ENCODE measurements at regions not wholly inside any gene's neighbourhood (a gene's known extent, or its start where the extent isn't known, plus 50 kb on each side); places are given as distances from the start of the nearest gene placed in this dataset.
A peak's percentile ranks its signal among the peaks of the same experiment; 100 is the strongest.

DNA sequence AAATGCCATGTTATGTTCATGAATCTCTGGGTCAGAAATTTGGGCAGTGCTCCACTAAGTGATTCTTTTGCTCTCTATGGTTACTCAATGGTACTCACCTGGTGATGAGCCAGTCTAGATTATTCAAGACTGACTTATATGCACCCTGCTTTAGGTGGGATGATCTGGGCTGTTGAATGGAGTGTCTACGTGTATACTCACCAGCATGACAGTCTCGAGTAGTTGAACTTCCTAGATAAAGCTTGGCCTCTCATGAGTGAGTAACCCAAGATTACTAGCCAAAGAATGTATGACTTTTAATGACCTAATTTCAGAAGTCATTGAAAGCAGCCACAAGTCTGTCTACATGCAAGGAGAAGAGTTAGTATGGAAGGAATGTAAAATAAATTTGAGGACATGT lies 77.5 kb upstream of the CADM2 start:
- peaks cover 12% of the 10 kb centered on the region for H3K9me3 ChIP-seq (ENCODE audit: low read depth, low read length)
- H3K4me1 ChIP-seq (ENCODE audit: insufficient read depth, low read length), result no peaks in the 10 kb centered on the region
- H3K27me3 ChIP-seq (ENCODE audit: insufficient read depth, low read length), result no peaks in the 10 kb centered on the region
- peak overlapping the region; percentile 4 for H3K4me3 ChIP-seq (ENCODE audit: low read length)

DNA sequence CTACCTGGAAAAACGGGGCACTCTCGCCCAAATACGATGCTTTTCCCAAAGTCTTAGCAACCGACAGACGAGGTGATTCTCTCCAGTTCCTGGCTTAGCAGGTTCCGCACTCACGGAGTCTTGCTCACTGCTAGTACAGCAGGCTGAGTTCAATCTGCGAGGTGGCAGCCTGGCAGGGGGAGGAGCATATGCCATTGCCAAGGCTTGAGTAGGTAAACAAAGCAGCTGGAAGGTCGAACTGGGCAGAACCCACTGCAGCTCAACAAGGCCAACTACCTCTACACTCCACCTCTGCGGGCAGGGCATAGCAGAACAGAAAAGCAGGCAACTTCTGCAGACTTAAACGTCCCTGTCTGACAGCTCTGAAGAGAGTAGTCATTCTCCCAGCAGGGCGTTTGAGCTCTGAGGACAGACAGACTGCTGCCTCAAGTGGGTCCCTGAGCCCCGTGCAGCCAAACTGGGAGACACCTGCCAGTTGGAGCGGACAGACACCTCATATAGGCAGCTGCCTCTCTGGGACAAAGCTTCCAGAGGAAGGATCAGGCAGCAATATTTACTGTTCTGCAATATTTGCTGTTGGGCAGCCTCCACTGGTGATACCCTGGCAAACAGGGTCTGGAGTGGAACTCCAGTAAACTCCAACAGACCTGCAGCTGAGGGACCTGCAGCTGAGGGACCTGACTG lies 73.4 kb upstream of the CADM2 start:
- Histone ChIP-seq H3K4me3 (ENCODE audit: low read length) (no peak overlapping the region), H3K4me1 (ENCODE audit: insufficient read depth, low read length) (no peaks in the 10 kb centered on the region), H3K9me3 (ENCODE audit: low read depth, low read length) (peaks cover 5% of the 10 kb centered on the region), H3K27me3 (ENCODE audit: insufficient read depth, low read length) (no peaks in the 10 kb centered on the region)

DNA sequence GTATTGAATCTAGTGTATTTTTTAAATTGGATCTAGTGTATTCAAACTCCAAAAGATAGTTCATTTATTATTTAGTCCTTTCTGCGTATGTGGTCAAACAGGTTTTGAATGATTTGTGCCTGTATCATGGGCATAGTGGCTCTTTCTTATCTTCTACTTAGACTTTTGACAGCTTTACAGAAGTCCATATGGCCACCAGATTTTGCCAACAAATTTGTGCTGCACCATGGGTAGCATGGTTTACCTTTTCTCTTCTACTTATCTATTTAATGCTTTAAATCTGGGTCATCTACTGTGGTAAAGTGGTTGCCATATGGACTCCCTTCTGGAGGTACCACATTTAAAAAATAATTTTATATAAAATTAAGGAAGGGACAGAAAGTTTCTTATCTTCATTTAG lies 66.9 kb upstream of the CADM2 start:
- H3K9me3 ChIP-seq (ENCODE audit: low read depth, low read length), result no peaks in the 10 kb centered on the region
- H3K4me1 ChIP-seq (ENCODE audit: insufficient read depth, low read length), result no peaks in the 10 kb centered on the region
- no peak overlapping the region for H3K4me3 ChIP-seq (ENCODE audit: low read length)
- no peaks in the 10 kb centered on the region for H3K27me3 ChIP-seq (ENCODE audit: insufficient read depth, low read length)

DNA sequence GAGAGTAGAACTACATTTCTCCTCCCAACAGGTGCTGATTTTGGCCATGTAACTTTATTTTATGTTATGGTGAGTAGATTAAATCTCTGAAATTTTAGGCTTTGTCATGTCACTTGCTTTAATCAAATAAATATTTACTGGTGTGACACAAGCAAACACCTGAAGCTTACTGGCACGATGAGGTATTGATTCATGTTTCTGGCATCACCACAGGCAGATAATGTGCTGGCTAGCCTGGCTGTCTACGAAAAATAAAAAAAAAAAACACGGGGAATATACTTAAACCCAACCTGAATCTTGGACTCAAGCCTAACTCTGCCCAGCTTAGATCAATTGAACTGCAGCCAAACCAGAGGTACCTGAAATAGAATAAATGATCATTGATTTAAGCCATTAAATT lies 65.6 kb upstream of the CADM2 start:
- no peak overlapping the region for H3K4me3 ChIP-seq (ENCODE audit: low read length)
- H3K9me3 ChIP-seq (ENCODE audit: low read depth, low read length), result no peaks in the 10 kb centered on the region
- H3K4me1 ChIP-seq (ENCODE audit: insufficient read depth, low read length), result no peaks in the 10 kb centered on the region
- H3K27me3 ChIP-seq (ENCODE audit: insufficient read depth, low read length), result no peaks in the 10 kb centered on the region

DNA sequence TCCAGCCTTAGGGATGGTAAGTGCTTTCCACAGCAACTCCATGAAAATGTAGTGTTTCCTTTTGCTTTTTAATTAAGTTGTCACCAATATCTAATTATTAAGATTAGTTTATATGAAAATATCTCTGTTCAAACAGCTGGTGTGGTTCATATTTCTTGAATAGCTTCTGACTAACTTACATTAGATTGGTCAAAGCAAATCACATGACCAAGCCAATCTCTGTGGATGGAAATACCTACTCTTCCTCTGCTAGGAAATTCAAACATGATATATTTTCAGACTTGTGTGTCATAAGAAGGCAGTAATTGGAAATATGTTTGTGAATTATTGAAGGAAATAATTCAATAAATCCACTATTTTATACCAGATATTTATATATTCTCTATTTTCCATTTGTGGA lies 54.6 kb upstream of the CADM2 start:
- H3K27me3 ChIP-seq (ENCODE audit: insufficient read depth, low read length), result no peaks in the 10 kb centered on the region
- H3K4me1 ChIP-seq (ENCODE audit: insufficient read depth, low read length), result no peaks in the 10 kb centered on the region
- H3K4me3 ChIP-seq (ENCODE audit: low read length), result no peak overlapping the region
- H3K9me3 ChIP-seq (ENCODE audit: low read depth, low read length), result no peaks in the 10 kb centered on the region

DNA sequence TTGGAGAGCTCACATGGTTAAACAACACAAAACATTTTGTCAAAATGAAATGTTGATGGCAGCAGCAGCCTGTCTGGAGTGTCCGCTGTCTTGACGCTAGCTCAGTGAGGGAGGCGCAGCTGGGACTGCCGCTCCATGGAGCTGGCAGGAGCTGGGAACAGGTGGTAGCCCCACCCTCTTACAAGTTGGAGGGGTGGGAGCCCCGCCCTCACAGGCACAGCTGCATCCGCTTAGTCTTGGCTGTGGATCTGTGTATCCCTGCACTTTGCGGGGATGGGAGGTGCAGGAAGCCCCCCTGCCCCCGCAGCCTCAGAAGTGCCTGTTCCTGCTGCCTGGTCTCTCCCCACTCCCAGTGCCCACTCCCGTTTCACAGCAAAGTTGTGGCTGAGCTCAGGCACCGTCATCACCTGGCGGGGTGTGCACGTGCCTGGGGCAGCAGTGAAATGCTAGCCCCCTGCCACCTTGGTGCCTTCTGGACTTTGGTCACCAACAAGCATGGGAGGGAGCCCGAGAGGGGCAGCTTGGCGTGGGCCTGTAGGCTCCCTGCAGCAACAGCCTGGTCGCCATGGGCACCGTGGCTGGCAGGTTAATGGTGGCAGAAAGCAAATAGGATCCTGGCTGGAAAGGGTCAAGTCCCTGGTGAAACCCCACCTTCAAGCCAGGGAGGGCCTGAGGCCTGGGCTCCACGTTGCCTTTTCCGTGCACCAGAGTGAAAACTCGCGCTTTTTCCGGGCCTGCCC lies 53.8 kb upstream of the CADM2 start:
- H3K27me3 ChIP-seq (ENCODE audit: insufficient read depth, low read length), result no peaks in the 10 kb centered on the region

DNA sequence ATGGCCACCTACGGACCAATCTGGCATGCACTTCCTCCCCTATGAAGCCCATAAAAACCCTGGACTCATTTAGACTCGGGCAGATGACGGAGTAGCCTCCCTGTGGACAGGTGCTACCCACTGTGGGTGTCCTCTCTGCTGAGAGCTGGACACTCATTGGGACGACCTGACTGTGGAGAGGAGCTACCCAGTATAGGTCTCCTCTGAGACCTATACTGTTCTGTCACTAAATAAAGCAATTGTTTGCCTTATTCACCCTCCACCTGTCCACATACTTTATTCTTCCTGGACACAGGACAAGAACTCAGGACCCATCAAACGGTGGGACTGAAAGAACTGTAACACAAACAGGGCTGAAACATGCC lies 53.3 kb upstream of the CADM2 start:
- H3K9me3 ChIP-seq (ENCODE audit: low read depth, low read length), result no peaks in the 10 kb centered on the region

More for the DNA sequence above, 53.8 kb upstream of the CADM2 start:
- H3K4me1 ChIP-seq (ENCODE audit: insufficient read depth, low read length), result no peaks in the 10 kb centered on the region
- H3K4me3 ChIP-seq (ENCODE audit: low read length), result no peak overlapping the region
- no peaks in the 10 kb centered on the region for H3K9me3 ChIP-seq (ENCODE audit: low read depth, low read length)

DNA sequence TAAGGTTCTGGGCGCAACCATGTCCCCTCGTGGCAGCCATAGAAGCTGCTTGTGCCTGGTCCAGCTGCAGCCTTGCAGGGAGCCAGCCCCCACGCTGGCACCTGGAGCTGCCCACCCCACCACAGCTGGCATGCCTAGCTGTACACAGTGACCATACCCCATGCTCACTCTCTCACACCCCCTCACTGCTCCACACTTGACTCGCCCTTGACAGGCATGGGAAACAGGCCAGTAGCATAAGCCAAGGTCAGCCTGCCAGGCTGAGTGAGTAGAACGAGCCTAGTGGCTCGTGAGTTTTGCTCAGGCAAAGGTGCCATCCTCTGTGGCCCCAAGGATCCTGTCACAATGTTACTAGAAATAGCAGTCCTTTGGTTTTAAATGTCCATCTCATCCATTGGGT lies 52.7 kb upstream of the CADM2 start:
- no peaks in the 10 kb centered on the region for H3K9me3 ChIP-seq (ENCODE audit: low read depth, low read length)
- no peaks in the 10 kb centered on the region for H3K27me3 ChIP-seq (ENCODE audit: insufficient read depth, low read length)
- H3K4me3 ChIP-seq (ENCODE audit: low read length), result no peak overlapping the region
- no peaks in the 10 kb centered on the region for H3K4me1 ChIP-seq (ENCODE audit: insufficient read depth, low read length)

More for the DNA sequence above, 53.3 kb upstream of the CADM2 start:
- no peaks in the 10 kb centered on the region for H3K4me1 ChIP-seq (ENCODE audit: insufficient read depth, low read length)
- no peaks in the 10 kb centered on the region for H3K27me3 ChIP-seq (ENCODE audit: insufficient read depth, low read length)
- no peak overlapping the region for H3K4me3 ChIP-seq (ENCODE audit: low read length)

Measured in mononuclear cell (primary cell).